ENCODE measurements at regions not wholly inside any gene's neighbourhood (a gene's known extent, or its start where the extent isn't known, plus 50 kb on each side); places are given as distances from the start of the nearest gene placed in this dataset.
A peak's percentile ranks its signal among the peaks of the same experiment; 100 is the strongest.

- intact Hi-C loops (cut with DNase I), result no loop called here
These were observed 730.7 kb downstream of the UQCRFS1 start for GRCh38 chr19:28482221-28482620.

GRCh38 chr19:28481674-28482073 lies 731.3 kb downstream of the UQCRFS1 start:
- no peak for TF ChIP-seq CTCF (IDR thresholded peaks at IDR 0.05)
- Histone ChIP-seq H3K27me3 (no peaks in the 10 kb centered on the region), H3K36me3 (no peaks in the 10 kb centered on the region), H3K4me3 (no peak overlapping the region), H3K27ac (no peak overlapping the region), H3K4me1 (no peaks in the 10 kb centered on the region), H3K9me3 (no peaks in the 10 kb centered on the region)
- intact Hi-C loops (cut with DNase I), result no loop called here
- DNase-seq (ENCODE audit: low spot score in 2 of 2), result no peak

More at GRCh38 chr19:28482221-28482620, 730.7 kb downstream of the UQCRFS1 start:
- no peaks in the 10 kb centered on the region for H3K36me3 ChIP-seq
- no peaks in the 10 kb centered on the region for H3K9me3 ChIP-seq
- H3K27me3 ChIP-seq, result no peaks in the 10 kb centered on the region
- H3K4me1 ChIP-seq, result no peaks in the 10 kb centered on the region
- no peak overlapping the region for H3K4me3 ChIP-seq
- no peak for DNase-seq (ENCODE audit: low spot score in 2 of 2)
- H3K27ac ChIP-seq, result no peak overlapping the region
- no peak for TF ChIP-seq CTCF (IDR thresholded peaks at IDR 0.05)

GRCh38 chr19:28475525-28475924 lies 737.4 kb downstream of the UQCRFS1 start:
- no peak for DNase-seq (ENCODE audit: low spot score in 2 of 2)
- Histone ChIP-seq H3K4me3 (no peak overlapping the region), H3K4me1 (no peaks in the 10 kb centered on the region), H3K9me3 (no peaks in the 10 kb centered on the region), H3K27ac (no peak overlapping the region), H3K36me3 (no peaks in the 10 kb centered on the region), H3K27me3 (no peaks in the 10 kb centered on the region)
- TF ChIP-seq CTCF (IDR thresholded peaks at IDR 0.05), result no peak
- intact Hi-C loops (cut with DNase I), result no loop called here

GRCh38 chr19:28472843-28473242 lies 740.1 kb downstream of the UQCRFS1 start:
- TF ChIP-seq CTCF (IDR thresholded peaks at IDR 0.05), result no peak
- Histone ChIP-seq H3K27ac (no peak overlapping the region), H3K4me1 (no peaks in the 10 kb centered on the region), H3K27me3 (no peaks in the 10 kb centered on the region), H3K4me3 (no peak overlapping the region), H3K9me3 (no peaks in the 10 kb centered on the region), H3K36me3 (no peaks in the 10 kb centered on the region)
- intact Hi-C loops (cut with DNase I), result no loop called here
- DNase-seq (ENCODE audit: low spot score in 2 of 2), result peak in 1 of 2 donors; percentile 30

GRCh38 chr19:28471731-28472510 lies 741.0 kb downstream of the UQCRFS1 start:
- no peaks in the 10 kb centered on the region for H3K4me1 ChIP-seq
- no peak overlapping the region for H3K4me3 ChIP-seq
- H3K27ac ChIP-seq, result no peak overlapping the region
- TF ChIP-seq CTCF (IDR thresholded peaks at IDR 0.05), result no peak
- H3K27me3 ChIP-seq, result no peaks in the 10 kb centered on the region
- no peak for DNase-seq (ENCODE audit: low spot score in 2 of 2)
- no peaks in the 10 kb centered on the region for H3K9me3 ChIP-seq
- H3K36me3 ChIP-seq, result no peaks in the 10 kb centered on the region
- intact Hi-C loops (cut with DNase I), result no loop called here
